WERI-Rb-1 (cell line): ENCODE measurements at regions not wholly inside any gene's neighbourhood (a gene's known extent, or its start where the extent isn't known, plus 50 kb on each side); places are given as distances from the start of the nearest gene placed in this dataset.
A peak's percentile ranks its signal among the peaks of the same experiment; 100 is the strongest.

ENCODE experiments used
- DNase-seq: peaks from one replicate; pipeline ENCODE4 v3.0.0-alpha.2; 2020
- H3K27ac ChIP-seq: fragments of 250-450 bp; sonication (Bioruptor Pico); 2 replicates; pipeline ENCODE4 v1.5.1; 2020; ENCODE audit warnings: mild to moderate bottlenecking, moderate library complexity
- H3K27me3 ChIP-seq: fragments of 250-450 bp; sonication (Bioruptor Pico); 2 replicates; pipeline ENCODE4 v1.5.1; 2021; ENCODE audit warnings: mild to moderate bottlenecking, low read depth, moderate library complexity; ENCODE audit not compliant: insufficient read depth, severe bottlenecking
- H3K36me3 ChIP-seq: fragments of 250-450 bp; sonication (Bioruptor Pico); 2 replicates; pipeline ENCODE4 v1.5.1; 2020; ENCODE audit warnings: mild to moderate bottlenecking, moderate library complexity
- H3K4me3 ChIP-seq: 2 replicates; pipeline ENCODE4 v1.5.1; 2011; ENCODE audit warnings: low read depth, mild to moderate bottlenecking, control low read depth, low read length
- H3K9me3 ChIP-seq: fragments of 250-450 bp; sonication (Bioruptor Pico); 2 replicates; pipeline ENCODE4 v1.5.1; 2021; ENCODE audit warnings: mild to moderate bottlenecking, moderate library complexity; ENCODE audit not compliant: severe bottlenecking
- TF ChIP-seq, protein P1 (sequence below): IDR thresholded peaks from 2 replicates; pipeline ENCODE4 v1.5.1; 2011; ENCODE audit warnings: low read depth, mild to moderate bottlenecking, control low read depth, inconsistent platforms, low read length

DNA sequence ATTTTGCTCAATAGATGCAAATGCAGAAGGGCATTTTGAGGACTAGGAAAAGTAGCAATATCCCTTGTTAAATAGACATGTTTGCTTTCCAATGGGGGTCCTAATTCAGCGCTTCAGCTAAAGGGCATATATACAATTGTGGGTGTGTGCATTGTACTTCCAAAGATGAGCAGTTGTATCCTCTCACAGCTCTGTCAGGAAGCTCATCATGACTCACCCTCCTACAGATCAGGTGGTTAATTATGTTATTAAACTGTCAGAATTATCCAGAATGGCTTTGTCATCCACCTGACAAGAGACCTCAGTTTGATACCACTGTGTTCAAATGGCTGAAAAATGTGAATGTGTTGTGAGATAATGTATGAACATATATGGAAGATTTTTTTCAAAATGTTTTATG, 252.2 kb upstream of the MTNR1B start:
- no peak for DNase-seq
- TF ChIP-seq, protein P1, sequence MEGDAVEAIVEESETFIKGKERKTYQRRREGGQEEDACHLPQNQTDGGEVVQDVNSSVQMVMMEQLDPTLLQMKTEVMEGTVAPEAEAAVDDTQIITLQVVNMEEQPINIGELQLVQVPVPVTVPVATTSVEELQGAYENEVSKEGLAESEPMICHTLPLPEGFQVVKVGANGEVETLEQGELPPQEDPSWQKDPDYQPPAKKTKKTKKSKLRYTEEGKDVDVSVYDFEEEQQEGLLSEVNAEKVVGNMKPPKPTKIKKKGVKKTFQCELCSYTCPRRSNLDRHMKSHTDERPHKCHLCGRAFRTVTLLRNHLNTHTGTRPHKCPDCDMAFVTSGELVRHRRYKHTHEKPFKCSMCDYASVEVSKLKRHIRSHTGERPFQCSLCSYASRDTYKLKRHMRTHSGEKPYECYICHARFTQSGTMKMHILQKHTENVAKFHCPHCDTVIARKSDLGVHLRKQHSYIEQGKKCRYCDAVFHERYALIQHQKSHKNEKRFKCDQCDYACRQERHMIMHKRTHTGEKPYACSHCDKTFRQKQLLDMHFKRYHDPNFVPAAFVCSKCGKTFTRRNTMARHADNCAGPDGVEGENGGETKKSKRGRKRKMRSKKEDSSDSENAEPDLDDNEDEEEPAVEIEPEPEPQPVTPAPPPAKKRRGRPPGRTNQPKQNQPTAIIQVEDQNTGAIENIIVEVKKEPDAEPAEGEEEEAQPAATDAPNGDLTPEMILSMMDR: no peak
- no peak overlapping the region for H3K4me3 ChIP-seq
- no peaks in the 10 kb centered on the region for H3K27me3 ChIP-seq
- H3K27ac ChIP-seq: no peak overlapping the region
- H3K36me3 ChIP-seq: no peaks in the 10 kb centered on the region
- no peaks in the 10 kb centered on the region for H3K9me3 ChIP-seq

DNA sequence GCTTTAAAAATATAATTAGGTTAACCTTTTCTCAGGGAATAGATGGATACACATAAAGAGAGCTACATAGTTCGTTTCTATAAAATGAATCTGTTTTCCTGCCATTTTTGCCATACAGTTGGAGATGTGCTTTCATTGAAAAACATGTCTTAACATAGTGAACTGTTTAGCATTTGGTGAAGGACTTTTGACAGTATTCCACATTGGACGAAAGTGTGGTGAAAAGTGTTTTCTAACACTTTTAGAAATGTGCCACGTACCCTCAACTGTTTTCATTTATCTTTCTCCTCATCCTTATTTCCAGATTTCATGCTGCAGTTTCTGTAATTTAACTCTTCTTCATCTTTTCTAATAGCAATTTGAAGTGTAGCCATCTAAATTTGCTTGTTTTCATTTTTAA, 249.1 kb upstream of the MTNR1B start:
- Histone ChIP-seq H3K9me3 (no peaks in the 10 kb centered on the region), H3K27me3 (no peaks in the 10 kb centered on the region), H3K4me3 (no peak overlapping the region), H3K36me3 (no peaks in the 10 kb centered on the region), H3K27ac (no peak overlapping the region)
- DNase-seq: no peak
- TF ChIP-seq, protein P1: no peak

DNA sequence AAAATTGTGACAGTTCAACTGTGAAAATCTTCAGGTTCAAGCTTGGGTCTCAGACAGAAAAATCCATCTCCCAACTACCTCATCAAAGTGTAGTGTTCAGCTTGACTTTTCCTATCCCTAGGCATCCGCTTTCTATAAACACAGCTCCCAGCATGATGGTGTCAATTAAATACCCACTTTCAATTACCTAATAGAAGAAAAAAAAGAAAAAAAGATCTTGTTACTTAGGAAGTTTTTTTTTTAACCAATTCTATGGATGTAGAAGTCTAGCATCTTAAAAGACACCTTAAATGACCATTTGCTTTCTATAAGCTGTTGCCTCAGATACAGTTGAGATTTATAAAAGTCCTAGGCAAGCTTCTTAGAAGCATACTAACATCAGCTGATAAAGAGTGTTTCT, 244.1 kb upstream of the MTNR1B start:
- TF ChIP-seq, protein P1: no peak
- DNase-seq: no peak
- no peaks in the 10 kb centered on the region for H3K27me3 ChIP-seq
- H3K4me3 ChIP-seq: no peak overlapping the region
- H3K27ac ChIP-seq: no peak overlapping the region
- no peaks in the 10 kb centered on the region for H3K36me3 ChIP-seq
- no peaks in the 10 kb centered on the region for H3K9me3 ChIP-seq

DNA sequence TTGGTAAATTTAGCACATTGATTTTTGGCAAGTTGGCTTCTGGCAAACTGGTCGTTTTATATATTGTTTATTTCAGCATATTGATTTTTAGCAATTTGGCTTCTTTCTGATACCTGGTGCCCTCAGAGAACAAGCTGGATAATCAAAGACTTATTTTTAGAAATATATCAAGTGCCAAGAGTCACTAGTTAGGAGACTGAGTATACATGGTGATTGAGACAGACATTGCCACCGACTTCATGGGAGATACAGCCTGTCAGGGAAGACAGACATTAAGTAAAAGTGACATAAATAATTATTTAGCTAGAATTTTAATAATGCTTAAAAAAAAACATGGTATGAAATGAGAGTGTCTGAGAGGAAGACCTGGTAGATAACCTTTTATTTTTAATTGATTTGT, 242.3 kb upstream of the MTNR1B start:
- TF ChIP-seq, protein P1: no peak
- Histone ChIP-seq H3K36me3 (no peaks in the 10 kb centered on the region), H3K27ac (no peak overlapping the region), H3K9me3 (no peaks in the 10 kb centered on the region), H3K27me3 (no peaks in the 10 kb centered on the region), H3K4me3 (no peak overlapping the region)
- no peak for DNase-seq

DNA sequence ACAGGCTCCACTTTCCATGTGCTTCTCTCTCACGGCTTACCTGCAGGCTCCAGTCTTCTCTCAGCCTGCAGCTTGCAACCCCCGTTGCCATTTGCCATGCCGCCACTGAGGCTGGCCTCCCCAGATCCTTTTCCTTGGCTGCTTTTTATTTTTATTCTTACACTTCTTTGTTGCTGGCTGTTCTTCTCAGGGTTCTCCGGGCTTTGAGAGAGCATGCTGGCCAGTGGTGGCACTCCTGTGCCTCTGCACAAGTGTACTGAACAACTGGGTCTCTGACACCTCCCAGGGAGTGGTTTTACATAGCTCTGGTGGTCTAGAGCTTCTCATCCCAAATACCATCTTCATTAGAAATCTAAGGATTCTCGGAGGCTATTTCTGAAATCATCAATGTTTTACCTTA, 241.7 kb upstream of the MTNR1B start:
- no peak overlapping the region for H3K4me3 ChIP-seq
- TF ChIP-seq, protein P1: no peak
- no peak overlapping the region for H3K27ac ChIP-seq
- H3K9me3 ChIP-seq: no peaks in the 10 kb centered on the region
- H3K27me3 ChIP-seq: no peaks in the 10 kb centered on the region
- H3K36me3 ChIP-seq: no peaks in the 10 kb centered on the region
- no peak for DNase-seq

DNA sequence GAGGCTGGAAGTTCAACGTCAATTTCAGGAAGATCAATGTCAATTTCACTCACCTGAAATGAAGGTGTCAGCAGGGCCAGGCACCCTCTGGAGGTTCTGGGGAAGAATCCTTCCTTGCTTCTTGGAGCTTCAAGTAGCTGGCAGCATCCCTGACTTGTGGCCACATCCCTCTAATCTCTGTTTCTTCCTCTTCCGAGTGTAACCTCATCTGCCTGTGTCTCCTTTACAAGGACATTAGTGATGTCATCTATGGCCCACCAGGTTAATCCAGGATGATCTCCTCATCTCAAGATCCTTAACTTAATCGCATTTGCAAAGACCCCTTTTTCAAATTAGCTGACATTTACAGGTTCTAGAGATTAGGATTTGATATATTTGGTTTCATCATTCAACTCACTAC, 240.8 kb upstream of the MTNR1B start:
- no peaks in the 10 kb centered on the region for H3K27me3 ChIP-seq
- H3K27ac ChIP-seq: no peak overlapping the region
- H3K9me3 ChIP-seq: no peaks in the 10 kb centered on the region
- H3K4me3 ChIP-seq: no peak overlapping the region
- DNase-seq: peak; percentile 70
- no peaks in the 10 kb centered on the region for H3K36me3 ChIP-seq
- TF ChIP-seq, protein P1: no peak
